Stimulated activated CD8-positive, alpha-beta memory T cell treated with anti-CD3 and anti-CD28 coated beads, Interleukin-12 subunit alpha, Interleukin-12 subunit beta, amount 100 ng/mL, for 24 hours (primary cell): ENCODE measurements at regions not wholly inside any gene's neighbourhood (a gene's known extent, or its start where the extent isn't known, plus 50 kb on each side); places are given as distances from the start of the nearest gene placed in this dataset.
"Not testable (repeated sequence)": the region's sequence is repeated elsewhere in the genome, so short reads cannot be mapped to it uniquely, and the experiment has no call there.

Source experiments
- DNase-seq: peaks from one replicate; pipeline ENCODE4 v3.0.0-alpha.2; 2020; ENCODE audit errors: extremely low read depth

DNA sequence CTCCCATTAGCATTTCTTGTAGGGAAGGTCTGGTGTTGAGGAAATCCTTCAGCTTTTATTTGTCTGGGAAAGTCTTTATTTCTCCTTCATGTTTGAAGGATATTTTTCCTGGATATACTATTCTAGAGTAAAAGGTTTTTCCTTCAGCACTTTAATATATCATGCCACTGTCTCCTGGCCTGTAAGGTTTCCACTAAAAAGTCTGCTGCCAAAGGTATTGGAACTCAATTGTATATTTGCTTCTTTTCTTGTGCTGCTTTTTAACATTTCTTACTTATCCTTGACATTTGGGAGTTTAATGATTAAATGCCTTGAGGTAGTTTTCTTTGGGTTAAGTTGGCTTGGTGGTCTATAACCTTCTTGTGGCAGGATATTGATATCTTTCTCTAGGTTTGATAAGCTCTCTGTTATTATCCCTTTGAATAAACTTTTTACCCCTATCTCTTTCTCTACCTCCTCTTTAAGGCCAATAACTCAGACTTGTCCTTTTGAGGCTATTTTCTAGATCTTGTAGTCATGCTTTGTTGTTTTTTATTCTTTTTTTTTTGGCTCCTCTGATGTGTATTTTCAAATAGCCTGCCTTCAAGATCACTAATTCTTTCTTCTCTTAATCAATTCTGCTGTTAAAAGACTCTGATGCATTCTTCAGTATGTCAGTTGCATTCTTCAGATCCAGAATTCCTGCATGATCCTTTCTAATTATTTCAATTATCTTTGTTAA is 225.0 kb upstream of the ZNF217 start:
- DNase-seq: no peak

- not testable (repeated sequence) for DNase-seq
Measured at GRCh38 chr20:53817513-53817912, 223.9 kb upstream of the ZNF217 start.

DNA sequence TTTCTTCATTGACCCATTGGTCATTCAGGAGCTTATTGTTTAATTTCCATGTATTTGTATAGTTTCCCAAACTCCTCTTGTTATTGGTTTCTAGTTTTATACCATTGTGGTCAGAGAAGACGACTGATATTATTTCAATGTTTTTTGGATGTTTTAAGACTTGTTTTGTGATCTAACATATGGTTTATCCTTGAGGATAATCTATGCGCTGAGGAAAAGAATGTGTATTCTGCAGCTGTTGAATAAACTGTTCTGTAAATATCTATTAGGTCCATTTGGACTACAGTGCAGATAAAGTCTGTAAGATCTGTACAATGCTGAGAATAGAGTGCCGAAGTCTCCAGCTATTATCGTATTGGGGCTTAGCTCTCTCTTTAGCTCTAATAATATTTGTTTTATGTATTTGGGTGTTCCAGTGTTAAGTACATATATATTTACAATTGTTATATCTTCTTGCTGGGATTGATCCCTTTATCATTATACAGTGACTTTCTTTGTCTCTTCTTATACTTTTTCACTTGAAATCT is 223.3 kb upstream of the ZNF217 start:
- no peak for DNase-seq

- DNase-seq: no peak
Measured at GRCh38 chr20:53815509-53815908, 221.9 kb upstream of the ZNF217 start.

- no peak for DNase-seq
Measured at GRCh38 chr20:53814060-53814459, 220.4 kb upstream of the ZNF217 start.

GRCh38 chr20:53813636-53814035 is 220.0 kb upstream of the ZNF217 start:
- DNase-seq: no peak

- no peak for DNase-seq
Measured at GRCh38 chr20:53811577-53811976, 217.9 kb upstream of the ZNF217 start.

DNA sequence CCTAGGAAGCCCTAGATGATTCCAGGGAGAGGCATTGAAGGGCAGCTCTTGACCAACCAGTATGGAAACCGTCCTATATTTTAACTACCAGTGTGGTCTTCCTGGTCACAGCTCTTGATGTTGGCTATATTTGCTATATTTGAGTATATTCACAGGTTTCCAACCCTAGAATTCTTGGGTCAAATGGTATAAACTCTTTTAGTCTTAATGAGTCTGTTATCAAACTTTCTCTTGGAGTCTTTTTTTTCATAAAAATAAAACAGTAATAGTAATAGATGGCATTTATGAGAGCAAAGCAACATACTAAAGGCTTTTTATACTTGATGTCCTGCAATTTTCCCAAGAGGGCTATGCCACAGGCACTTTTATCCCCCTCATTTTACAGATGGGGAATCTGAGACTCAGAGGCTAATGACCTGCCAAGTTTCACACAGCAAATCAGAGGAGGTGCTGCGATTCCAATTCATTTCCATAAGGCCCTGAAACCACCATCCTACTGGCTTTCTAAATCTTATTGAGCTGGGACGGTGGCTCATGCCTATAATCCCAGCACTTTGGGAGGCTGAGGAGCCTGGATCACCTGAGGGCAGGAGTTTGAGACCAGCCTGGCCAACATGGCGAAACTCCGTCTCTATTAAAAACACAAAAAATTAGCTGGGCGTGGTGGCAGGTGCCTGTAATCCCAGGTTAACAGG is 217.2 kb upstream of the ZNF217 start:
- DNase-seq: no peak

DNA sequence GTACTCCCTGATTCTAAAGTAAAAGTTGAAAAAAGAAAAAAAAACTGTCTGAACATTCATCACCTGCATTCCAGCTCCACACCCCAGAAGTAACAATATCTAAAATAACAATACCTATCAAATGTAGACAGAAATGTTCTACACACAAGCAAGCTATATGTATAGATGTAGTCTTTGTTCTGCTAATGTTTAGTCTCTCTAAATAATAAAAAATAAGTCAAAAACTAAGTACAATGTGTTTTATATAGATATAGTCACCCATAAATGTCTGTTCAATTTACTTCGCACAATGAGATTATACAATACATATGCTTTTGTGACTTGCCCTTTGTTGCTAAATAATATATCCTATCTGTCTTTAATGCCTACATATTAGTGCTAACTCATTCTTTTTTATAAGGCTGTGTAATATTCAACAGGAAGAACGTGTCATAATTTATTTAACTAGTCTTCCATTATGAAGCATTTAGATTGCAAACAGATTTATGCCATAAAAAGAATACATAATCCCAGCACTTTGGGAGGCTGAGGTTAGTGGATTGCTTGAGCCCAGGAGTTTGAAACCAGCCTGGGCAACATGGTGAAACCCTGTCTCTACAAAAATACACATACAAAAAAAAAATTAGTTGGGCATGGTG is 216.2 kb upstream of the ZNF217 start:
- no peak for DNase-seq

GRCh38 chr20:53809217-53809616 is 215.6 kb upstream of the ZNF217 start:
- no peak for DNase-seq

DNA sequence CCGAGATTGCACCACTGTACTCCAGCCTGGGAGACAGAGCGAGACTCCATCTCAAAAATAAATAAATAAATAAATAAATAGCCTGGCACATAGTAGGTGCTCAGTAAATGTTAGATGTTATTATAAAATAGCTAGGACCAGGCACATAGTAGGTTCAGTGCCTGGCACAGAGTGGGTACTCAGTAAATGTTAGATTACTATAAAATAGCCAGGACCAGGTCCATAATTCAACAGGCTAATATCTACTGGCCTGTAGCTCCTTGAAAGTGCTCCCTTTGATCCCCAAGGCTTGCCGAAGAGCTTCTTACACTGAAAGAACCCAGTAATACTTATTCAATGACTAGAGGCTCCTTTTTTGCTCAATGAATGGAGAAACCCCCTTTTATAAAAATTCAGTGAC is 215.1 kb upstream of the ZNF217 start:
- DNase-seq: no peak

DNA sequence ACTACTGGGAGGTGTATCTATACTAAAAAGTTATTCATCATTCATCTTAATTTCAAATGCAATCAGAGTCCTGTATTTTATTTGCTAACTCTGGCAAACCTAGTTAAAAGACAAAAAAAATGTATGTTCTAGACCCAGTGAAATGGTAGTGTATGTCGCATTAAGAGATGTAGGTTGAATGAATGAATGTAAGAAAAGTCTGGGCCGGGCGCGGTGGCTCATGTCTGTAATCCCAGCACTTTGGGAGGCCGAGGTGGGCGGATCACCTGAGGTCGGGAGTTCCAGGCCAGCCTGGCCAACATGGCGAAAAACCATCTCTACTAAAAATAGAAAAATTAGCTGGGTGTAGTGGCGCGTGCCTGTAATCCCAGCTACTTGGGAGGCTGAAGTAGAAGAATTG is 214.7 kb upstream of the ZNF217 start:
- not testable (repeated sequence) for DNase-seq

DNA sequence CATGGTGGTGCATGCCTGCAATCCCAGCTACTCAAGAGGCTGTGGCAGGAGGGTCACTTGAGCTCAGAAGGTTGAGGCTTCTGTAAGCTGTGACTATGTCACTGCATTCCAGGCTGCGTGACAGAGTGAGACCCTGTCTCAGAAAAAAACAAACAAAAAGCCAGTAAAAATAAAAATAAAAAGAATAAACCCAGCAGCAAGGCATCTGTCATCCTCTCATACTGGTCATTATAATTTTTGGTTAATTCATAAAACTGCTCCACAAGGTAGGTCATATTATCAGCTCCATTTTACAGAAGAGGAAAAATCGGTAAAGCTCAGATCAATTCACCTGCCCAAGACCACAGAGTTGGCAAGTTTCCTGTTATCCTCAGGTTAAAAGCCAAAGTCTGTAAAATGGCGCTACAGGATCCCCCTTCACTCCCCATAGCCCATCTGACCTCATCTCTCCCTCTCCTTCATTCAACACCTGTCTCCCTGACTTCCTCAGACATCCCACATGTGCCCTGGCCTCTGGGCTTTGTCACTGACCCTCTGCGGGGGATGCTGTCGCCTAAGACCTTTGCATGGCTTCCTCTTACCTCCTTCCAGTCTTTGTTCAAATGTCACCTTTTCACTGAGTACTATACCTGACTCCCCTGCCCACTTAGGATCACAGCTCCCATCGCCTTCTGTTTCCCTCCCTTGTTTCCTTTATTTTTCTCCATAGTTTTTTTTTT is 213.2 kb upstream of the ZNF217 start:
- no peak for DNase-seq

GRCh38 chr20:53805895-53806384 is 212.3 kb upstream of the ZNF217 start:
- DNase-seq: no peak

GRCh38 chr20:53804920-53805894 is 211.6 kb upstream of the ZNF217 start:
- no peak for DNase-seq

DNA sequence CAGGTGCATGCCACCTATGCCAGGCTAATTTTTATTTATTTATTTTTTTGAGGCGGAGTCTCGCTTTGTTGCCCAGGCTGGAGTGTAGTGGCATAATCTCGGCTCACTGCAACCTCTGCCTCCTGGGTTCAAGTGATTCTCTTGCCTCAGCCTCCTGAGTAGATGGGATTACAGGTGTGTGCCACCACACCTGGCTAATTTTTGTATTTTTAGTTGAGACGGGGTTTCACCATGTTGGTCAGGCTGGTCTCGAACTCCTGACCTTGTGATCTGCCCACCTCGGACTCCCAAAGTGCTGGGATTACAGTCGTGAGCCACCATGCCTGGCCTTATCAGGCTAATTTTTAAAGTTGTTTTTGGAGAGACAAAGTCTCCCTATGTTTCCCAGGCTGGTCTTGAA is 210.7 kb upstream of the ZNF217 start:
- not testable (repeated sequence) for DNase-seq

GRCh38 chr20:53803492-53804155 is 210.0 kb upstream of the ZNF217 start:
- no peak for DNase-seq

DNA sequence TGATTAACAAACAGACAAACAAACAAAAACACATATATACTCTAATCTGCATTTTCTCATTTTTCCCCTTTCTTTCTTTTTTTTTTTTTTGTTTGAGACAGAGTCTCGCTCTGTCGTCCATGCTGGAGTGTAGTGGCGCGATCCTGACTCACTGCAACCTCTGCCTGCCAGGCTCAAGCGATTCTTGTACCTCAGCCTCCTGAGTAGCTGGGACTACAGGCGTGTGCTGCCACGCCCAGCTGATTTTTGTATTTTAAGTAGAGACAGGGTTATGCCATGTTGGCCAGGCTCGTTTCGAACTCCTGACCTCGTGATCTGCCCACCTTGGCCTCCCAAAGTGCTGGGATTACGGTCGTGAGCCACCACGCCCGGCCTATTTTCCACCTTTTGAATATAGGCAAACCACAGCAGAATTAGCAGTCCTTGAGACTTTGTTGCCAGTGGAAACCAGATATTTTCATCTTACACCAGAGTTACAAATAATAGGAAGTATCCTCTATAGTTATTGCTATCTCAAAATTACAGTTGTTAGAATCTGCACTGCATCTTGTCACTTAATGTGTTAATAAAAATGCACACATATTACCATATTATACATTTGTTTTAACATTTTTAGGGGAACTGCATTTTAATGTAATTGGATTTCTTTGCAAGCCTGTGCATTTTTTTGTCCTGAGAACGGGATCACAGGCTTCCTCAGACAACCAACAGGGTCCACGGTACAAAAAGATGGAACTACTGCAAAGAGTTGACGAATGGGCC is 208.2 kb upstream of the ZNF217 start:
- no peak for DNase-seq

DNA sequence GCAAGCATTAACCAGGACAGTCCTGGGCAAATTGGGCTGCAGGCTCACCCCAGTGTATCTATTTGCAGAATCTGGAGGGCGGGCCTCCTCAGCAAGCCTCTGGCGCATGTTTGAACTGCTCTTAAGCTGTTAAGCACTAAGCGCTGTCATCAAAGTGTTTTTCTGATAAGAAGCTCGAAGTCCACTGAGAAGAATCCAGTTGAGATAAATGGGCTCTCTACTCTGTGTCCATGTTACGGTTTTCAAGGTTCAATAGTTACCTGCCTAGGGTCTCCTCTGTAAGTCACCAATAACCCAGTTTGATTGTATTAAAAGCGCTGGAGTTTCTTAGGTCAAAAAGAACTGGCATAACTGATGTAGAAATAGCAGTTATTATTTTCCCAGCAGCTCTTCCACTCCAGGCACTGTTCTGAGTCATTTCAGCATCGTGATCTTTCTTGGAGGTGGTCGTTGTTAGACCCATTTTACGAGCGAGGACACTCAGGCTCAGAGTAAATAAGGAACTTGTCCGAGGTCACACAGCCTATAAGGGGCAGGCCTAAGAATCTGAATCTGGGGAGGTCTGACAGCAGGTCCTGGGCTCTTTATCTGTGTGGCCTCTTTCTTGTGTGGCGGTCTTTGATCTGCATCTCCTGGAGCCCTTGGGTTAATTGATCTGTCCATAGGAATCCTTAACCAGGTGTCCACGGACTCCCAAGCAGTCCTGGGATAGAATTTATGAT is 207.4 kb upstream of the ZNF217 start:
- DNase-seq: no peak
